ENCODE measurements at regions not wholly inside any gene's neighbourhood (a gene's known extent, or its start where the extent isn't known, plus 50 kb on each side); places are given as distances from the start of the nearest gene placed in this dataset.

DNA sequence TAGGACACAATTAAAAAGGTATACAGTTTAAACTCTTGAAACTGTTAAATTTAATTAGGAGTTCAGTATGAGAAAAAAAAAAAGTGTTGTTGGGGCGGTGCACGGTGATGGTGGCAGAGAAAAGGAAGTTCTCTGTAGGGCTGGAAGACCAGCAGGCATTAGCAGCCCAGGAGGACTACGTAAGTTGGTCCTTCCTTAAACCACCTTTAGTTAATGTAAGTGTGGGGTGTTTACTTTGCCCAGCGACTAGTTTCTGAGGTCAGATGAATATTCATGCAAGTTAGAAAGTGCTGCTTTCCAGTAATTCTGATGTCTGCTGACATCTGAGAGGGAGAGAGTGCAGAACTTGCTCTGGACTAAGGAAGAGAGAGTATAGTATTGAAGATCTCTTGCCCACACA lies 54.9 kb downstream of the NKX2-1 start:
- 86 to 93% methylated on average over 4 of the region's 4 CpGs for WGBS, 2 donors
- DNase-seq = no peak
- TF ChIP-seq, protein P1, sequence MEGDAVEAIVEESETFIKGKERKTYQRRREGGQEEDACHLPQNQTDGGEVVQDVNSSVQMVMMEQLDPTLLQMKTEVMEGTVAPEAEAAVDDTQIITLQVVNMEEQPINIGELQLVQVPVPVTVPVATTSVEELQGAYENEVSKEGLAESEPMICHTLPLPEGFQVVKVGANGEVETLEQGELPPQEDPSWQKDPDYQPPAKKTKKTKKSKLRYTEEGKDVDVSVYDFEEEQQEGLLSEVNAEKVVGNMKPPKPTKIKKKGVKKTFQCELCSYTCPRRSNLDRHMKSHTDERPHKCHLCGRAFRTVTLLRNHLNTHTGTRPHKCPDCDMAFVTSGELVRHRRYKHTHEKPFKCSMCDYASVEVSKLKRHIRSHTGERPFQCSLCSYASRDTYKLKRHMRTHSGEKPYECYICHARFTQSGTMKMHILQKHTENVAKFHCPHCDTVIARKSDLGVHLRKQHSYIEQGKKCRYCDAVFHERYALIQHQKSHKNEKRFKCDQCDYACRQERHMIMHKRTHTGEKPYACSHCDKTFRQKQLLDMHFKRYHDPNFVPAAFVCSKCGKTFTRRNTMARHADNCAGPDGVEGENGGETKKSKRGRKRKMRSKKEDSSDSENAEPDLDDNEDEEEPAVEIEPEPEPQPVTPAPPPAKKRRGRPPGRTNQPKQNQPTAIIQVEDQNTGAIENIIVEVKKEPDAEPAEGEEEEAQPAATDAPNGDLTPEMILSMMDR (IDR thresholded peaks at IDR 0.05) = no peak
- no peak for TF ChIP-seq POLR2A (IDR thresholded peaks at IDR 0.05)
- intact Hi-C loops (cut with DNase I; ENCODE audit: low total_unique reads) = no loop called here
- Histone ChIP-seq H3K27me3 (no peaks in the 10 kb centered on the region), H3K4me3 (no peak overlapping the region), H3K9me3 (no peaks in the 10 kb centered on the region), H3K4me1 (no peaks in the 10 kb centered on the region), H3K36me3 (ENCODE audit: low read depth, missing control alignments) (no peaks in the 10 kb centered on the region), H3K27ac (no peak overlapping the region)

GRCh38 chr14:36462890-36463289 lies 57.1 kb downstream of the NKX2-1 start:
- no peak overlapping the region for H3K27ac ChIP-seq
- no peak overlapping the region for H3K4me3 ChIP-seq
- DNase-seq = no peak
- no peaks in the 10 kb centered on the region for H3K27me3 ChIP-seq
- no peaks in the 10 kb centered on the region for H3K9me3 ChIP-seq
- no peaks in the 10 kb centered on the region for H3K4me1 ChIP-seq
- H3K36me3 ChIP-seq (ENCODE audit: low read depth, missing control alignments) = no peaks in the 10 kb centered on the region
- WGBS, 2 donors = 86 to 95% methylated on average over 1 of the region's 1 CpG
- intact Hi-C loops (cut with DNase I; ENCODE audit: low total_unique reads) = no loop called here
- TF ChIP-seq, protein P1 (IDR thresholded peaks at IDR 0.05) = no peak
- no peak for TF ChIP-seq POLR2A (IDR thresholded peaks at IDR 0.05)

GRCh38 chr14:36455241-36455627 lies 64.8 kb downstream of the NKX2-1 start:
- Histone ChIP-seq H3K27me3 (no peaks in the 10 kb centered on the region), H3K36me3 (ENCODE audit: low read depth, missing control alignments) (no peaks in the 10 kb centered on the region), H3K9me3 (no peaks in the 10 kb centered on the region), H3K27ac (no peak overlapping the region), H3K4me3 (no peak overlapping the region), H3K4me1 (no peaks in the 10 kb centered on the region)
- DNase-seq = no peak
- 74 to 86% methylated on average over 2 of the region's 2 CpGs for WGBS, 2 donors
- intact Hi-C loops (cut with DNase I; ENCODE audit: low total_unique reads) = no loop called here
- no peak for TF ChIP-seq POLR2A (IDR thresholded peaks at IDR 0.05)
- TF ChIP-seq, protein P1 (IDR thresholded peaks at IDR 0.05) = no peak

GRCh38 chr14:36454599-36455240 lies 65.3 kb downstream of the NKX2-1 start:
- no peaks in the 10 kb centered on the region for H3K27me3 ChIP-seq
- H3K36me3 ChIP-seq (ENCODE audit: low read depth, missing control alignments) = no peaks in the 10 kb centered on the region
- H3K27ac ChIP-seq = no peak overlapping the region
- no peaks in the 10 kb centered on the region for H3K4me1 ChIP-seq
- no peaks in the 10 kb centered on the region for H3K9me3 ChIP-seq
- no peak overlapping the region for H3K4me3 ChIP-seq
- no peak for DNase-seq
- intact Hi-C loops (cut with DNase I; ENCODE audit: low total_unique reads) = no loop called here
- TF ChIP-seq, protein P1 (IDR thresholded peaks at IDR 0.05) = no peak
- TF ChIP-seq POLR2A (IDR thresholded peaks at IDR 0.05) = no peak
- WGBS, 2 donors = 41 to 43% methylated on average over 5 of the region's 5 CpGs

- 32 to 51% methylated on average over 7 of the region's 7 CpGs for WGBS, 2 donors
- TF ChIP-seq, protein P1 (IDR thresholded peaks at IDR 0.05) = no peak
- TF ChIP-seq POLR2A (IDR thresholded peaks at IDR 0.05) = no peak
- Histone ChIP-seq H3K4me1 (no peaks in the 10 kb centered on the region), H3K4me3 (no peak overlapping the region), H3K27ac (no peak overlapping the region), H3K36me3 (ENCODE audit: low read depth, missing control alignments) (no peaks in the 10 kb centered on the region), H3K27me3 (no peaks in the 10 kb centered on the region), H3K9me3 (no peaks in the 10 kb centered on the region)
- intact Hi-C loops (cut with DNase I; ENCODE audit: low total_unique reads) = no loop called here
- DNase-seq = no peak
Observed at GRCh38 chr14:36452860-36453259, 67.2 kb downstream of the NKX2-1 start.

All from testis (tissue), 2 donors.